Liver (tissue), 8 donors: ENCODE measurements at regions not wholly inside any gene's neighbourhood (a gene's known extent, or its start where the extent isn't known, plus 50 kb on each side); places are given as distances from the start of the nearest gene placed in this dataset.

ENCODE experiments used
- DNase-seq: peaks from one replicate; pipeline ENCODE4 v3.0.0-alpha.2; 2017; ENCODE audit warnings: low spot score
- H3K27ac ChIP-seq, 2 donors: one replicate each; pipeline ENCODE4 v1.7.0; 2013; ENCODE audit warnings: inconsistent platforms in 2 of 2, low read length in 2 of 2, control low read depth in 1 of 2, low read depth in 1 of 2, mild to moderate bottlenecking in 1 of 2
- H3K27me3 ChIP-seq, 4 donors: one replicate each; pipeline versions ENCODE4 v1.6.1 to v1.7.0; 2013; ENCODE audit warnings: low read length in 3 of 4, inconsistent platforms in 1 of 4, mild to moderate bottlenecking in 1 of 4, moderate library complexity in 1 of 4; ENCODE audit not compliant: control insufficient read depth in 4 of 4, insufficient read depth in 4 of 4
- H3K36me3 ChIP-seq, 4 donors: one replicate each; pipeline versions ENCODE4 v1.6.1 to v1.7.0; 2013; ENCODE audit warnings: low read length in 3 of 4, mild to moderate bottlenecking in 3 of 4, low read depth in 1 of 4, moderate library complexity in 1 of 4; ENCODE audit not compliant: control insufficient read depth in 4 of 4, insufficient read depth in 3 of 4
- H3K4me1 ChIP-seq, 4 donors: one replicate each; pipeline versions ENCODE4 v1.6.1 to v1.7.0; 2013; ENCODE audit warnings: low read length in 3 of 4, mild to moderate bottlenecking in 3 of 4, moderate library complexity in 1 of 4; ENCODE audit not compliant: control insufficient read depth in 4 of 4, insufficient read depth in 4 of 4
- H3K4me3 ChIP-seq, 3 donors: one replicate each; pipeline versions ENCODE4 v1.6.1 to v1.7.0; 2013; ENCODE audit warnings: low read length in 3 of 3, control low read depth in 1 of 3, low read depth in 1 of 3, mild to moderate bottlenecking in 1 of 3
- H3K9ac ChIP-seq, 2 donors: one replicate each; pipeline ENCODE4 v1.7.0; 2013; ENCODE audit warnings: low read length in 2 of 2, mild to moderate bottlenecking in 2 of 2, moderate library complexity in 2 of 2, control low read depth in 1 of 2, low read depth in 1 of 2
- H3K9me3 ChIP-seq, 4 donors: one replicate each; pipeline versions ENCODE4 v1.6.1 to v1.7.0; 2013; ENCODE audit warnings: low read length in 3 of 4; ENCODE audit not compliant: control insufficient read depth in 4 of 4
- CTCF ChIP-seq: fragments of 150-350 bp; IDR thresholded peaks from 2 replicates; pipeline ENCODE4 v1.5.1; 2017; ENCODE audit warnings: improper control_type of control experiment, low read depth, low read length; ENCODE audit not compliant: missing input control
- FOXA1 ChIP-seq: IDR thresholded peaks from 2 replicates; pipeline ENCODE4 v1.6.1; 2016; ENCODE audit warnings: antibody characterized with exemption
- FOXA2 ChIP-seq: IDR thresholded peaks from 2 replicates; pipeline ENCODE4 v1.6.1; 2016; ENCODE audit warnings: antibody characterized with exemption
- GABPA ChIP-seq, 2 donors: IDR thresholded peaks in 1 of 2; conservative IDR thresholded peaks in 1 of 2; 2 replicates each; pipeline ENCODE4 v1.6.1; 2016; ENCODE audit warnings: antibody characterized with exemption in 2 of 2, mild to moderate bottlenecking in 1 of 2, moderate library complexity in 1 of 2
- HNF4G ChIP-seq: IDR thresholded peaks from 2 replicates; pipeline ENCODE4 v1.6.1; 2016; ENCODE audit warnings: antibody characterized with exemption
- RAD21 ChIP-seq, 2 donors: IDR thresholded peaks; 2 replicates each; pipeline ENCODE4 v1.6.1; 2016; ENCODE audit warnings: antibody characterized with exemption in 2 of 2, mild to moderate bottlenecking in 2 of 2
- REST ChIP-seq: IDR thresholded peaks from 2 replicates; pipeline ENCODE4 v1.6.1; 2016; ENCODE audit warnings: antibody characterized with exemption, mild to moderate bottlenecking
- RXRA ChIP-seq, 2 donors: IDR thresholded peaks; 2 replicates each; pipeline ENCODE4 v1.6.1; 2017 to 2018; ENCODE audit warnings: antibody characterized with exemption in 2 of 2, mild to moderate bottlenecking in 1 of 2
- YY1 ChIP-seq: IDR thresholded peaks from 2 replicates; pipeline ENCODE4 v1.6.1; 2016; ENCODE audit warnings: antibody characterized with exemption, mild to moderate bottlenecking
- WGBS: extraction: QIAGEN DNeasy Blood & Tissue Kit; methylation state at CpG from one replicate; pipeline ENCODE4 v1.1.7; 2013; 5-methylcytosine and 5-hydroxymethylcytosine counted together
- TF ChIP-seq, protein P1 (sequence below): IDR thresholded peaks from 2 replicates; pipeline ENCODE4 v1.6.1; 2016; ENCODE audit warnings: antibody characterized with exemption
- TF ChIP-seq, protein P2 (sequence below): IDR thresholded peaks from 2 replicates; pipeline ENCODE4 v1.6.1; 2016; ENCODE audit warnings: antibody characterized with exemption
- donor health status: healthy.
- donor health status: healthy.
- donor health status: healthy.
- donor health status: healthy.
- donor health status: healthy.

DNA sequence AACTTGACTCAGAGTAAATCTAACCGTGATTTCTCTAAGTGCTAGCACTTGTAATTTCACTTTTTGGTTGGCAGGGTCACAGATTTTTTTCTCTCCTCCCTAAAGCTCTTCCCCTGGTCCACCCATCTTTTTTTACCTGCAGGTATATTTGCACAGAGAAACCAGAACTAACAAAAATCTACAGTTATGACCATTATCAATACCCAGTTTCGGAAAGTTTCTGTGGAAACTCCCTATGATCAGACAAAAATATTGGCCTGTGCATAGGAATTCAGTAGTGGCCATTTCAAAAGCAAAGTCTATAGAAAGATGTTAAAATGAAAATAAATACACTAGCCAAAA lies 62.4 kb upstream of the ATF7IP2 start:
- Histone ChIP-seq H3K9ac (no peak overlapping the region), H3K27me3 (no peaks in the 10 kb centered on the region), H3K36me3 (no peaks in the 10 kb centered on the region), H3K4me3 (no peak overlapping the region), H3K27ac (peak overlapping the region in 1 of 2 donors; percentile 23), H3K4me1 (peaks cover 0 to 22% (median 17%) of the 10 kb centered on the region in 4 donors), H3K9me3 (no peaks in the 10 kb centered on the region)
- TF ChIP-seq, protein P1, sequence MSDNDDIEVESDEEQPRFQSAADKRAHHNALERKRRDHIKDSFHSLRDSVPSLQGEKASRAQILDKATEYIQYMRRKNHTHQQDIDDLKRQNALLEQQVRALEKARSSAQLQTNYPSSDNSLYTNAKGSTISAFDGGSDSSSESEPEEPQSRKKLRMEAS, result no peak
- TF ChIP-seq RXRA (IDR thresholded peaks at IDR 0.05) (no peak), REST (no peak), FOXA1 (no peak), YY1 (no peak), HNF4G (no peak), GABPA (IDR thresholded peaks at IDR 0.05 in 1 of 2, conservative IDR thresholded peaks at IDR 0.05 in 1 of 2) (no peak), FOXA2 (no peak)
- DNase-seq, result no peak
- WGBS, result 75% methylated on average over 2 of the region's 2 CpGs

DNA sequence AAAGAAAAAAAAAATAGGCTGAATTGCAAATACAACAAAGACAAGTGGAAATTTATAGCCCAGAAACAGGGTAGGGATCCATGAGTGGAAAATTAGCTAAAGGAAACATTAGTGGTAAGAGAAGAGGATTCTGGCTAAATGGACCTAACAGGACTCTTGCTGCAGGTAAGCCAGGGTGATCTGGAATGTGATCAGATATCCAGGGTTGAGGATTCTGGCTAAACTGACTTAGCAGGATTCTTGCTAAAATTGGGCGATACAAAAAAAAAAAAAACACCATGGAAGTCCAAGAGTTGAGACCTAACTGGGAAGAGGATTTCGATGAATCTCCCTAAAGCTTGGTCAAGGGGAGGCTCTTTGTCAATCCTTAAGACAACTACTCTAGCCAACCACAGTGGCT lies 61.7 kb upstream of the ATF7IP2 start:
- no peak for TF ChIP-seq CTCF
- no peak for TF ChIP-seq GABPA (IDR thresholded peaks at IDR 0.05 in 1 of 2, conservative IDR thresholded peaks at IDR 0.05 in 1 of 2)
- TF ChIP-seq RAD21 (IDR thresholded peaks at IDR 0.05), result no peak
- no peak for TF ChIP-seq YY1
- TF ChIP-seq, protein P1, result no peak
- no peak for TF ChIP-seq RXRA (IDR thresholded peaks at IDR 0.05)
- TF ChIP-seq, protein P2, sequence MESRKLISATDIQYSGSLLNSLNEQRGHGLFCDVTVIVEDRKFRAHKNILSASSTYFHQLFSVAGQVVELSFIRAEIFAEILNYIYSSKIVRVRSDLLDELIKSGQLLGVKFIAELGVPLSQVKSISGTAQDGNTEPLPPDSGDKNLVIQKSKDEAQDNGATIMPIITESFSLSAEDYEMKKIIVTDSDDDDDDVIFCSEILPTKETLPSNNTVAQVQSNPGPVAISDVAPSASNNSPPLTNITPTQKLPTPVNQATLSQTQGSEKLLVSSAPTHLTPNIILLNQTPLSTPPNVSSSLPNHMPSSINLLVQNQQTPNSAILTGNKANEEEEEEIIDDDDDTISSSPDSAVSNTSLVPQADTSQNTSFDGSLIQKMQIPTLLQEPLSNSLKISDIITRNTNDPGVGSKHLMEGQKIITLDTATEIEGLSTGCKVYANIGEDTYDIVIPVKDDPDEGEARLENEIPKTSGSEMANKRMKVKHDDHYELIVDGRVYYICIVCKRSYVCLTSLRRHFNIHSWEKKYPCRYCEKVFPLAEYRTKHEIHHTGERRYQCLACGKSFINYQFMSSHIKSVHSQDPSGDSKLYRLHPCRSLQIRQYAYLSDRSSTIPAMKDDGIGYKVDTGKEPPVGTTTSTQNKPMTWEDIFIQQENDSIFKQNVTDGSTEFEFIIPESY, result no peak
- Histone ChIP-seq H3K4me3 (no peak overlapping the region), H3K9ac (no peak overlapping the region), H3K27me3 (no peaks in the 10 kb centered on the region), H3K36me3 (no peaks in the 10 kb centered on the region), H3K9me3 (no peaks in the 10 kb centered on the region), H3K27ac (no peak overlapping the region), H3K4me1 (peaks cover 0 to 16% (median 12%) of the 10 kb centered on the region in 4 donors)
- 98% methylated on average over 2 of the region's 2 CpGs for WGBS
- no peak for DNase-seq
